ENCODE measurements at regions not wholly inside any gene's neighbourhood (a gene's known extent, or its start where the extent isn't known, plus 50 kb on each side); places are given as distances from the start of the nearest gene placed in this dataset.

- BruUV-seq (replicated peaks), result no TSS peak
- intact Hi-C loops (cut with micrococcal nuclease), result no loop called here
Observed at GRCh38 chr1:218751208-218751948, 406.2 kb downstream of the TGFB2 start.

More at GRCh38 chr1:218751208-218751948, 406.2 kb downstream of the TGFB2 start:
- Histone ChIP-seq H3K27ac (ENCODE audit: extremely low read depth, low read depth, low read length) (no peak overlapping the region), H3K9me3 (replicated peaks; ENCODE audit: control insufficient read depth, insufficient read depth, low read depth, low read length) (no peaks in the 10 kb centered on the region), H3K9ac (ENCODE audit: insufficient read depth in 1 of 2, low read depth in 2 of 2, low read length in 2 of 2) (no peak overlapping the region), H3K36me3 (ENCODE audit: control insufficient read depth, insufficient read depth, low read length) (no peaks in the 10 kb centered on the region), H3K4me2 (ENCODE audit: insufficient read depth, low read length) (no peak overlapping the region), H3K4me1 (replicated peaks in 1 of 2; ENCODE audit: control insufficient read depth in 2 of 2, insufficient read depth in 2 of 2, low read length in 2 of 2) (no peaks in the 10 kb centered on the region), H3K27me3 (ENCODE audit: control insufficient read depth in 2 of 2, insufficient read depth in 2 of 2, low read length in 2 of 2) (no peaks in the 10 kb centered on the region), H3K79me2 (ENCODE audit: control insufficient read depth, insufficient read depth, low read length) (no peaks in the 10 kb centered on the region), H2AFZ (ENCODE audit: low read depth, low read length) (no peak overlapping the region), H3K9me1 (ENCODE audit: control insufficient read depth, insufficient read depth, low read length) (no peaks in the 10 kb centered on the region), H3K4me3 (no peak overlapping the region), H4K20me1 (replicated peaks; ENCODE audit: control insufficient read depth, insufficient read depth, low read length) (no peaks in the 10 kb centered on the region)
- no peak for FAIRE-seq
- under 1% methylated on average over 12 of the region's 12 CpGs for WGBS (ENCODE audit: insufficient coverage, low coverage, missing lambda C conversion rate)
- ChIA-PET POLR2A (no interaction called here), CTCF (ENCODE audit: low intra/inter-chr PET ratio) (no interaction called here)
- ATAC-seq, result no peak
- in situ Hi-C loops (cut with MboI), result no loop called here
- TF ChIP-seq ELF1 (tag; IDR thresholded peaks at IDR 0.05) (no peak), HMGXB4 (CRISPR knock-in tag; IDR thresholded peaks at IDR 0.05) (no peak), MIER1 (IDR thresholded peaks at IDR 0.05; ENCODE audit: low read depth) (no peak), ZNF655 (CRISPR knock-in tag; IDR thresholded peaks at IDR 0.05) (no peak), ARID1B (IDR thresholded peaks at IDR 0.05) (no peak), ZNF3 (CRISPR knock-in tag; IDR thresholded peaks at IDR 0.05) (no peak)
- DNase-seq (ENCODE audit: extremely low read depth in 1 of 4, low spot score in 3 of 4), result no peak
